IMR-90 (cell line): ENCODE measurements at regions not wholly inside any gene's neighbourhood (a gene's known extent, or its start where the extent isn't known, plus 50 kb on each side); places are given as distances from the start of the nearest gene placed in this dataset.

Source experiments
- ATAC-seq: fragments of 200-7000 bp; cut with Tn5 transposase; 2 replicates; pipeline ENCODE4 v1.9.1; 2020; ENCODE audit warnings: low read depth, mild to moderate bottlenecking, moderate library complexity
- BruUV-seq: library from RNA; stranded (reverse); fragments of 400-500 nt; replicated peaks from 2 replicates; lab custom pipeline; 2021; lab: Mats Ljungman, UMichigan
- CTCF ChIA-PET: fragments of 300-600 bp; formaldehyde crosslinking; extraction: SDS; loops from one replicate; lab custom pipeline; 2021; ENCODE audit warnings: antibody characterized with exemption; lab: Yijun Ruan, JAX
- POLR2A ChIA-PET: fragments of 300-600 bp; sonication (Branson Sonifier 250); formaldehyde crosslinking; loops from one replicate; lab custom pipeline; 2022; ENCODE audit warnings: antibody characterized with exemption; ENCODE audit not compliant: unreplicated experiment; lab: Charles Lee
- DNase-seq: peaks from one replicate; pipeline ENCODE4 v3.0.0; 2013
- H2AFZ ChIP-seq: replicated peaks from 2 replicates; pipeline ENCODE3; 2013; ENCODE audit warnings: low read length, mild to moderate bottlenecking; ENCODE audit not compliant: poor library complexity
- H2AK5ac ChIP-seq: 2 replicates; pipeline ENCODE4 v1.6.1; 2013; ENCODE audit warnings: low read depth, low read length, inconsistent platforms
- H2AK9ac ChIP-seq: replicated peaks from 2 replicates; pipeline ENCODE3; 2013; ENCODE audit warnings: mild to moderate bottlenecking, low read depth, low read length, moderate library complexity; ENCODE audit not compliant: poor library complexity
- H2BK120ac ChIP-seq: 2 replicates; pipeline ENCODE4 v1.6.1; 2013; ENCODE audit warnings: low read depth, low read length, inconsistent platforms
- H2BK15ac ChIP-seq: 3 replicates; pipeline ENCODE4 v1.6.1; 2013; ENCODE audit warnings: low read depth, low read length, inconsistent platforms
- H2BK20ac ChIP-seq: 2 replicates; pipeline ENCODE4 v1.6.1; 2013; ENCODE audit warnings: low read depth, mild to moderate bottlenecking, inconsistent platforms, low read length, moderate library complexity
- H2BK5ac ChIP-seq: 2 replicates; pipeline ENCODE4 v1.6.1; 2013; ENCODE audit warnings: mild to moderate bottlenecking, low read depth, low read length, inconsistent platforms; ENCODE audit not compliant: poor library complexity, severe bottlenecking
- H3K14ac ChIP-seq: replicated peaks from 2 replicates; pipeline ENCODE4 v1.6.1; 2013; ENCODE audit warnings: low read depth, low read length, inconsistent platforms
- H3K18ac ChIP-seq: 2 replicates; pipeline ENCODE4 v1.6.1; 2013; ENCODE audit warnings: low read depth, low read length, control low read depth
- H3K23ac ChIP-seq: 2 replicates; pipeline ENCODE4 v1.6.1; 2013; ENCODE audit warnings: low read depth, low read length, inconsistent platforms
- H3K27ac ChIP-seq: 2 replicates; pipeline ENCODE4 v1.5.1; 2013; ENCODE audit warnings: mild to moderate bottlenecking, control low read depth, low read length; ENCODE audit not compliant: insufficient read depth
- H3K27me3 ChIP-seq: 2 replicates; pipeline ENCODE4 v1.6.1; 2013; ENCODE audit warnings: low read length; ENCODE audit not compliant: control insufficient read depth, insufficient read depth
- H3K36me3 ChIP-seq: 2 replicates; pipeline ENCODE4 v1.6.1; 2013; ENCODE audit warnings: low read length, mixed read lengths; ENCODE audit not compliant: control insufficient read depth, insufficient read depth
- H3K4ac ChIP-seq: 2 replicates; pipeline ENCODE4 v1.6.1; 2013; ENCODE audit warnings: low read depth, low read length, inconsistent platforms
- H3K4me1 ChIP-seq: 2 replicates; pipeline ENCODE4 v1.6.1; 2013; ENCODE audit warnings: low read length, mixed read lengths; ENCODE audit not compliant: control insufficient read depth, insufficient read depth
- H3K4me2 ChIP-seq: 2 replicates; pipeline ENCODE4 v1.6.1; 2013; ENCODE audit warnings: low read depth, mild to moderate bottlenecking, control low read depth, low read length, moderate library complexity
- H3K4me3 ChIP-seq: 2 replicates; pipeline ENCODE4 v1.5.1; 2013; ENCODE audit warnings: low read depth, mild to moderate bottlenecking, control low read depth, low read length, moderate library complexity; ENCODE audit not compliant: insufficient read depth
- H3K56ac ChIP-seq: 2 replicates; pipeline ENCODE4 v1.6.1; 2013; ENCODE audit warnings: low read length, inconsistent platforms; ENCODE audit not compliant: insufficient read depth; ENCODE audit errors: extremely low read depth
- H3K79me1 ChIP-seq, 2 experiments: 2 replicates each; pipeline ENCODE4 v1.6.1; 2013; ENCODE audit warnings: low read length in 2 of 2, inconsistent platforms in 1 of 2, low read depth in 1 of 2
- H3K9ac ChIP-seq: 2 replicates; pipeline ENCODE4 v1.6.1; 2013; ENCODE audit warnings: low read depth, low read length, control low read depth
- H3K9me1 ChIP-seq: 2 replicates; pipeline ENCODE4 v1.6.1; 2013; ENCODE audit warnings: low read length, inconsistent platforms; ENCODE audit not compliant: insufficient read depth
- H3K9me3 ChIP-seq: 2 replicates; pipeline ENCODE4 v1.6.1; 2013; ENCODE audit warnings: low read length; ENCODE audit not compliant: control insufficient read depth, insufficient read depth
- H4K20me1 ChIP-seq: 2 replicates; pipeline ENCODE4 v1.6.1; 2013; ENCODE audit warnings: low read length, inconsistent platforms; ENCODE audit not compliant: insufficient read depth
- H4K5ac ChIP-seq: 2 replicates; pipeline ENCODE4 v1.6.1; 2013; ENCODE audit warnings: mild to moderate bottlenecking, low read depth, low read length, control low read depth
- H4K8ac ChIP-seq, 2 experiments: 2 replicates each; pipeline ENCODE4 v1.6.1; 2013; ENCODE audit warnings: low read depth in 2 of 2, low read length in 2 of 2, control low read depth in 1 of 2, inconsistent platforms in 1 of 2
- H4K91ac ChIP-seq: 2 replicates; pipeline ENCODE4 v1.6.1; 2013; ENCODE audit warnings: low read depth, low read length, inconsistent platforms; ENCODE audit not compliant: insufficient read depth
- RAD21 ChIP-seq: IDR thresholded peaks from 2 replicates; pipeline ENCODE4 v1.6.1; 2012; ENCODE audit warnings: low read length, improper control_type of control experiment
- WGBS, 2 experiments: methylation state at CpG; one replicate each; pipeline versions ENCODE4 v1.1.5 to v1.1.7; 2013; ENCODE audit warnings: missing lambda C conversion rate in 2 of 2; ENCODE audit not compliant: insufficient read length in 1 of 2; ENCODE audit errors: extremely low coverage in 2 of 2; 5-methylcytosine and 5-hydroxymethylcytosine counted together
- dilution Hi-C: fragments of 300-500 bp; cut with HindIII; formaldehyde crosslinking; loops from one replicate; pipeline ENCODE4 v1.14.3; 2018; ENCODE audit warnings: low sequenced_read_pairs; ENCODE audit not compliant: unreplicated experiment
- in situ Hi-C: fragments of 300-500 bp; cut with MboI; formaldehyde crosslinking; loops from 3 replicates; pipeline ENCODE4 v1.14.3; 2019; ENCODE audit warnings: low sequenced_read_pairs, inconsistent platforms, mixed read lengths
- intact Hi-C: fragments of 100-400 bp; cut with micrococcal nuclease; formaldehyde crosslinking; loops from 2 replicates; pipeline ENCODE4 v1.10.0; 2022

DNA sequence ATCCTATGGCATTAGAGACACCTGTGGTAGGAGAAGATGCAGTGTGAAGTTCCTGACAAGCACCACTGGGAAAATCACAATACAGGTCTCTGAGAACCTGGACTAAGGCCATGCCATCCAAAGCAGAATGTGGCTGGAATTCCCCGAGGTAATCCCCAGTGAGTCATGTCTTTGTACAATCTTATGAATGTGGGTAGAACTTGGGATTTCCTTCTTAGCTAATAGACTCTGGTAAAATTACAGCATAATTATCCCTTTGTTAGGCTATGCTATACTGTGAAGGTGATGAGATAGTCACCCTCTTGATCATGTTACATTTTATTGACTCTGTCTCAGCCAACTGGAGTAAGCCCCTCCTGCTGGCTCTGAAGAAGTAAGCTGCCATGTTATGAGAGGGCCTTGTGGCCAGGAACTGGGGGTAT is 224.3 kb upstream of the DCN start:
- no peak for ATAC-seq
- Histone ChIP-seq H4K20me1 (no peaks in the 10 kb centered on the region), H3K56ac (no peak overlapping the region), H2BK120ac (no peak overlapping the region), H3K4me1 (no peaks in the 10 kb centered on the region), H3K36me3 (no peaks in the 10 kb centered on the region), H2BK20ac (no peak overlapping the region), H3K9ac (no peak overlapping the region), H3K9me1 (no peaks in the 10 kb centered on the region), H2AFZ (no peak overlapping the region), H2AK9ac (no peak overlapping the region), H3K27ac (no peak overlapping the region), H2BK15ac (no peak overlapping the region), H3K4me3 (no peak overlapping the region), H3K14ac (no peak overlapping the region), H3K79me1 (no peaks in the 10 kb centered on the region), H4K8ac (no peak overlapping the region), H3K23ac (no peak overlapping the region), H3K4me2 (no peak overlapping the region), H4K91ac (no peak overlapping the region), H3K18ac (no peak overlapping the region), H3K27me3 (peaks cover 4% of the 10 kb centered on the region), H4K5ac (no peak overlapping the region), H2BK5ac (no peak overlapping the region), H3K4ac (no peak overlapping the region), H3K9me3 (no peaks in the 10 kb centered on the region), H2AK5ac (no peak overlapping the region)
- BruUV-seq, result no TSS peak
- WGBS, 2 experiments, result no CpG with 5 or more reads among the region's 1 CpG
- in situ Hi-C loops (no loop called here), intact Hi-C loops (no loop called here), dilution Hi-C loops (no loop called here)
- POLR2A ChIA-PET, result no interaction called here
- no peak for TF ChIP-seq RAD21
- DNase-seq, result no peak
- CTCF ChIA-PET, result interaction anchor here (2.0 kb wide), 1 partner anchor 25 kb away, joined by 8 read pairs; no protein-coding TSS in a partner anchor
